ENCODE measurements at regions not wholly inside any gene's neighbourhood (a gene's known extent, or its start where the extent isn't known, plus 50 kb on each side); places are given as distances from the start of the nearest gene placed in this dataset.
"Not testable (repeated sequence)": the region's sequence is repeated elsewhere in the genome, so short reads cannot be mapped to it uniquely, and the experiment has no call there.

GRCh38 chr17:16870253-16871245 is 101.4 kb downstream of the TNFRSF13B start:
- DNase-seq, result no peak

DNA sequence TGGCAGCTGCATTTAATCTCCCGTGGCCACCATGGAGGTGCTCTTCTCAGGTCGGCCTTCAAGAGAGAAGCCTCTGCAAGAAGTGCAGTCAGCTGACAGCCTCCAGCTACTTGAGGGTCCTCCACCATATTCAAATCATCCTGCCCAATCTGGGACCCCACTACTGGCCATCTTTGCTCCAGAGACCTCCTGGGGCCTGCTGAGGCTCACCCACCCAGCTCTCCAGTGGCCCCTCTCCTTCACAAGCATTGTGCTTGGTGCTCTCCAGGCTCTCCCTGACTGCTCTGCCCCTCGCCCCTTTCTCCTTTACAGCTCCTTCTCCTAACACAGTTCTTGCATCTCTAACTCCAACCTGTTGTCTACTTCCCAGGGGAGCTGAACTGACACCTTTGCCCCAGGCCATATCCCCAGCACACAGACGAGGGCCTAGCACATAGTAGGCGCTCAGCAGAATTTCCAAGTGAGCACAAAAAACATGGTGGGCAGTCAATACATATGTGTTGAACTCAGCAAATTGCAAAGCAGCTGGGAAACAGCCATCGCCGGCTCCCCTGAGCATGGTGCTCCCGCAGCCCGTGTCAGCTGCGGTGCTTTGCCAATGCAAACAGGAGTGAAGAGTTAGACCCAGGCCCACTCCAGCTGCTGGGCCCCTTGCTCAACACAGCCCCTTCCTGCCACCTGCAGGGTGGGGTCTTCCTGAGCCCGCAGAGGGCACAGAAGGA is 102.2 kb downstream of the TNFRSF13B start:
- not testable (repeated sequence) for DNase-seq

DNA sequence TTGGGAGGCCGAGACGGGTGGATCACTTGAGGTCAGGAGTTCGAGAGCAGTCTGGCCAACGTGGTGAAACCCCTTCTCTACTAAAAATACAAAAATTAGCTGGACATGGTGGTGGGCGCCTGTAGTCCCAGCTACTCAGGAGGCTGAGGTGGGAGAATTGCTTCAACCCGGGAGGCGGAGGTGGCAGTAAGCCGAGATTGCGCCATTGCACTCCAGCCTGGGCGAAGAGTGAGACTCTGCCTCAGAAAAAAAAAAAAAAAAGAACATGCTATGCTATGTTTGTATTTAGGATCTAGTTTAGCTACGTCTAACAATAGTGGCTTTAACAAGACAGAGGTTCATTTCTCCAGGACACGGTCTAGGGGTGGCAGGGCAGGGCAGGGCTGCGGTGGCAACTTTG is 103.3 kb downstream of the TNFRSF13B start:
- not testable (repeated sequence) for DNase-seq

DNA sequence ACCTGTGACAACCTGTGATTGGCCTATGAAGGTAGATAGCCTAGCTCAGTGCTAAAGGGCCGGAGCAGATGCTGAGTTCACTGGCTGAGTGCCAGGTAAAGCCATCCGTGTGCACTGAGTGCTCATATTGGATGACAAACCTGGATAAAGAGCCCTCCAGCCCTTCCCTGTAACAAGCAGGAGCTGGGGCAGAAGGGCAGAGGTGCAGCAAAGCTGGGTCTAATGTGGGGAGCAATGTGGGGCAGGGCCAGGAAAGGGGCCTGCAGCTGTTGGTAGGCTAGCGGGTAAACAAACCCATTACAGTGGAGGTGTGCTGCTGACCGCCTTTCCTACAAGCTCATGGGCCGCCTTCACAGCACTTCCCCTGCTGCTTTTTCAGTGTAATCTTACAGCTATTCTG is 104.4 kb downstream of the TNFRSF13B start:
- not testable (repeated sequence) for DNase-seq

DNA sequence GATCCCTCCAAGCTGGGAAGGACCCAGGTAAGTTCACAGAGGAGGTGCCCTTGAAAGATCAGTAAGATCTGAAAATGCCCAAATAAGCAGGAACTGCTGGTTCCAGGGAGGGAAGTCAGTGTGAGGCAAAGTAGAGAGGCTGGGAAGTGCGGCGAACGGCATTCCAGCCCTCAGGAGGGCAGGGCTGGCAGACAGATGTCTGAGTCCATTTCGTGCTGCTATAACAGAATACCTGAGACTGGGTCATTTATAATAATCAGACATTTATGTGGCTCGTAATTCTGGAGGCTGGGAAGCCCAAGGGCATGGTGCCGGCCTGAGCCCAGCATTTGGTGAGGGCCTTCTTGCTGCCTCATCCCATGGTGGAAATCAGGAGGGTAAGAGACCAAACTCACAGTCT is 105.1 kb downstream of the TNFRSF13B start:
- DNase-seq, result not testable (repeated sequence)

GRCh38 chr17:16866436-16866835 is 105.5 kb downstream of the TNFRSF13B start:
- DNase-seq, result no peak

DNA sequence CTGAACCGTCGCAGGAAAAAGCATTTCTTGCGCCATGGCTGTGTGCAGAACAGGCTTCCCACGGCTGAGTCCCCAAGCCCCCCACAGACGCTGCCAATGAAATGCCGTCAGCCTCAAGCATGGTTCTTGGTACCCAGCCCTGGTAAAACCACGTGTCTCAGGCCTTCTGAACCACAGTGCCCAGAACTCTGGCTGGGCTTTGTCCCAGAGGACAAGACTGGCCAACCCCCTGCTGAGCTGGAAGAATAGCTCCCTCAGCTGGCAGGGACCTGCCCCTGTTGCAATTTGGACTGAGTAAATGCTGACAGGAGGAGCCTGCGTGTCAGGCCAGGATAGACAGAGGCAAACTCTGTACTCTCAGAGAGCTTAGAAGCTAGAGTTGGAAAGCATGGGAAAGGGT is 106.2 kb downstream of the TNFRSF13B start:
- DNase-seq, result not testable (repeated sequence)

GRCh38 chr17:16865077-16865613 is 106.8 kb downstream of the TNFRSF13B start:
- not testable (repeated sequence) for DNase-seq

DNA sequence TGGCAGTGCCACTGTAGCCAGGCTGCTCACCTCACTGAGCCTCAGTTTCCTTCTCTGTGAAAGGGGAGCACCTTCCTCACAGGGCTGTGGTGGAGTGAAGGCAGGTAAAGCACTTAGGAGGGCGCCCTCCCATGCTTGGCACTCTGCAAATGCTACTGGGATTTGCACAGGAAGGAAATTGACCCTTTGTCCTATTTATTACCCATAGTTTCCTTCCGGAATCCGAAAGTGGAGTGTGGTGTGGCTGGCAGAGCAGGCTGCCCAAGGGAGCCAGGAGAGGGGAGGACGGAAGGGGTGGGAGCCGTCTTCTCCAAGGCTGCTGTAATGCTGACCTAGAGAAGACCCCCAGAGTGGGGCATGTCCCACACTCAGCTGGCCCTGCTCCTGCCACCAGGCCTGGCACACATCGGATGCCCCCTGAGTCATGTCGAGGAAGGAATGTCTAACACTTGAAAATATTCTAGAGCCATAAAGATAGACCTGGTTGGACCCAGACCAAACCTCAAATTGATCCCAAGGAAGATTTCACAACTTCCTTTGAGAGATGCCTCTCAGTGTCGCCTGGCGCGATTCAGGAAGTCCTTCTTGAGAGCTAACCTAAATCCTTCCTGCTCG is 107.3 kb downstream of the TNFRSF13B start:
- peak; percentile 25 for DNase-seq

GRCh38 chr17:16861152-16861551 is 110.8 kb downstream of the TNFRSF13B start:
- DNase-seq, result not testable (repeated sequence)

- DNase-seq, result not testable (repeated sequence)
Observed at GRCh38 chr17:16860467-16860866, 111.5 kb downstream of the TNFRSF13B start.

- DNase-seq, result not testable (repeated sequence)
Observed at GRCh38 chr17:16859515-16859914, 112.4 kb downstream of the TNFRSF13B start.

- DNase-seq, result not testable (repeated sequence)
Observed at GRCh38 chr17:16857746-16858145, 114.2 kb downstream of the TNFRSF13B start.

DNA sequence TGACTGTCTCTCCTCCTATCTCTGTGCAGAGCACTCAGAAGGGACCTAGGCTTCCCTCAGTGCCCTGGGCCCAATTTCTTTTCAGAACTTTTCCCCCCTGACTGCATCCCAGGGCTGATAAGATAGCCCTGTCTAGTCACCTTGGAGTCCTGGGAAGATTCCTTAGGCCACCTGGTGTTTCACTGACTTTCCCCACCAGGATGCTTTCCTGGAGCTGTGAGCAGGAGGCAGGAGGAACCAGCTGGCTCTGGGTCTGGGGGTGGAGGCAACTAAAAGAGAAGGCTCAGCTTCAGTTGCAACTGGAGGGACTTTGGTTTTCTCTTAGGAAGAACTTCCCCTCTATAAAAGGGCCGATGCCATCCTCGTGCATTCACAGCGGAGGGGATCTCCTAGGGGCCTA is 115.1 kb downstream of the TNFRSF13B start:
- DNase-seq, result not testable (repeated sequence)

DNA sequence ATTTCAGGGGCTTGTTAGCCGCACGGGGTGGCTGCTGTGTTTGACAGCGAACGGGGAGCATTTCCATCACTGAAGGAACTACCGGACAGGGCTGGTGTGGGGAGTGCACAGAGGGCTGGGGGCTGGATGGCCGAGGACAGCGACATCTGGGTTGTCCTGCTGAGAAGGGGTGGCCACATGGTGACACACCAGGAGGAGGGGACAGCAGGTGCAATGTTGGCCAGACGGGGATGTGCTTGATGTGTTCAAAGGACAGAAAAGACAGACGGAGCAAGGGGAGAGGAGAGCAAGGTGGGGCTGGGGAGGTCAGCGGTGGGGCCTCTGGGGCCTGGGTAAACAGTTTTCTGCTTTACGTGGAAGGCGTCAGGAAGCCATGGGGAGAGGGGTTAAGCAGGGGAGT is 115.7 kb downstream of the TNFRSF13B start:
- not testable (repeated sequence) for DNase-seq

GRCh38 chr17:16854636-16855035 is 117.3 kb downstream of the TNFRSF13B start:
- not testable (repeated sequence) for DNase-seq

- DNase-seq, result no peak
Observed at GRCh38 chr17:16853661-16854320, 118.1 kb downstream of the TNFRSF13B start.

GRCh38 chr17:16849861-16850260 is 122.1 kb downstream of the TNFRSF13B start:
- not testable (repeated sequence) for DNase-seq

DNA sequence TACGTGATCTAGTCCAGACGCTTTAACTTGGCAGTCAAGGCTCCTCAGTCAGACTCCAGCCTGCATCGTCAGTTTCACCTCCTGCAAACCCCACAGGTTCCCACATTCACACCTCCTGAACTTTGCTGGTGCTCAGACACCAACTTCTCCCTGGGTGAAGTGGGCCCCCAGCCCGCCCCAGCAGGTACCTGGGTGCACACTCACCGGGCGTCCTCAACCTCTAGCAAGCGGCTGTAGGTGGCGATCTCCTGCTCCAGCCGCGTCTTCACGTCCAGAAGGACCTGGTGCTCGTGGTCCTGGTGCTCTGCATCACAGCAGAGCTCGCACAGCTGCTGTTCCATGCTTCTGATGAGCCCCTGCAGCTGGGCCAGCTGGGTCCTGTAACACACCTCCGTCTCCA is 122.9 kb downstream of the TNFRSF13B start:
- not testable (repeated sequence) for DNase-seq

GRCh38 chr17:16845098-16845497 is 126.8 kb downstream of the TNFRSF13B start:
- DNase-seq, result not testable (repeated sequence)

GRCh38 chr17:16844669-16845068 is 127.2 kb downstream of the TNFRSF13B start:
- not testable (repeated sequence) for DNase-seq

GRCh38 chr17:16843511-16843910 is 128.4 kb downstream of the TNFRSF13B start:
- not testable (repeated sequence) for DNase-seq
